RPMI8226 (cell line): ENCODE measurements at regions not wholly inside any gene's neighbourhood (a gene's known extent, or its start where the extent isn't known, plus 50 kb on each side); places are given as distances from the start of the nearest gene placed in this dataset.

Experiments
- DNase-seq: peaks from one replicate; pipeline ENCODE4 v3.0.0-alpha.2; 2015

DNA sequence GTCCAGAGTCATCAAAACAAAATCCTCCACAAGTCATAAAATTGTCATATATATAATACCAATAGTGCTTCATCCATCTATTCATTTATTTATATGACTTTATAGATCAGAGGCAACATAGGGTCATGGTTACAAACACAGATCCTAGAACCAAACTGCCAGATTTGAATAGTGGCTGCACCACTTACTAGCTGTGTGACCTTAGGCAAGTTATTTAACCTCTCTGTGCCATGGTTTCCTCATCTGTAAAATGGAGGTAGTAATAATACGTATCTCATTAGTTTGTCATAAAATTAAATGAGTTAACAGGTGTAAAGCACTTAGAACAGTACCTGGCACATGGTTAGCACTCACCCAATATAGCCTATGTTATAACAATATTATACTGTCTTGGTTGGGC lies 58.9 kb upstream of the BZW1 start:
- DNase-seq: no peak

- DNase-seq: peak; percentile 22
Measured at GRCh38 chr2:200756618-200757321, 54.9 kb upstream of the BZW1 start.

GRCh38 chr2:200757399-200757798 lies 54.3 kb upstream of the BZW1 start:
- no peak for DNase-seq

DNA sequence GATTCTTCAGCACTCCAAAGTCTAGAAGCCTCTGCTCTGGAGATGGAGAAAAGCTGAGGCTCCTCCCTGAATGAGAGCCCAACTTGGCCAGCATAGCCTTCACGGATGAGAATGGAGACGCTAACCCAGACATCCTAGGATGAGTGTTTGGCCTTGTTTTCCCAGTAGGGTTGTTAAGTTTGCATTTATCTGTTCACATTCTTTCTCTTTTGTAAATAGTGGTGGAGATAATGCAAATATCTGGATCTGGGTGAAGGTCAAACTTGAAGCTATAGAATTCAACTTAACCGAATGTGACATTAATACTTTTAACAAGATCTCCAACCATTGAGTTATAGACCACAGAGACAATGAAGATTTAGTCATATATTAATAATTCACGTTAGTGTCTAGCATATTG lies 53.4 kb upstream of the BZW1 start:
- DNase-seq: no peak

GRCh38 chr2:200761266-200761665 lies 50.4 kb upstream of the BZW1 start:
- DNase-seq: no peak
